Liver (tissue), 7 donors: ENCODE measurements at regions not wholly inside any gene's neighbourhood (a gene's known extent, or its start where the extent isn't known, plus 50 kb on each side); places are given as distances from the start of the nearest gene placed in this dataset.

Source experiments
- DNase-seq: peaks from one replicate; pipeline ENCODE4 v3.0.0-alpha.2; 2017; ENCODE audit warnings: low spot score
- H3K27ac ChIP-seq, 2 donors: one replicate each; pipeline ENCODE4 v1.7.0; 2013; ENCODE audit warnings: inconsistent platforms in 2 of 2, low read length in 2 of 2, control low read depth in 1 of 2, low read depth in 1 of 2, mild to moderate bottlenecking in 1 of 2
- H3K27me3 ChIP-seq, 4 donors: one replicate each; pipeline versions ENCODE4 v1.6.1 to v1.7.0; 2013; ENCODE audit warnings: low read length in 3 of 4, inconsistent platforms in 1 of 4, mild to moderate bottlenecking in 1 of 4, moderate library complexity in 1 of 4; ENCODE audit not compliant: control insufficient read depth in 4 of 4, insufficient read depth in 4 of 4
- H3K36me3 ChIP-seq, 4 donors: one replicate each; pipeline versions ENCODE4 v1.6.1 to v1.7.0; 2013; ENCODE audit warnings: low read length in 3 of 4, mild to moderate bottlenecking in 3 of 4, low read depth in 1 of 4, moderate library complexity in 1 of 4; ENCODE audit not compliant: control insufficient read depth in 4 of 4, insufficient read depth in 3 of 4
- H3K4me1 ChIP-seq, 4 donors: one replicate each; pipeline versions ENCODE4 v1.6.1 to v1.7.0; 2013; ENCODE audit warnings: low read length in 3 of 4, mild to moderate bottlenecking in 3 of 4, moderate library complexity in 1 of 4; ENCODE audit not compliant: control insufficient read depth in 4 of 4, insufficient read depth in 4 of 4
- H3K4me3 ChIP-seq, 3 donors: one replicate each; pipeline versions ENCODE4 v1.6.1 to v1.7.0; 2013; ENCODE audit warnings: low read length in 3 of 3, control low read depth in 1 of 3, low read depth in 1 of 3, mild to moderate bottlenecking in 1 of 3
- H3K9ac ChIP-seq, 2 donors: one replicate each; pipeline ENCODE4 v1.7.0; 2013; ENCODE audit warnings: low read length in 2 of 2, mild to moderate bottlenecking in 2 of 2, moderate library complexity in 2 of 2, control low read depth in 1 of 2, low read depth in 1 of 2
- H3K9me3 ChIP-seq, 4 donors: one replicate each; pipeline versions ENCODE4 v1.6.1 to v1.7.0; 2013; ENCODE audit warnings: low read length in 3 of 4; ENCODE audit not compliant: control insufficient read depth in 4 of 4
- FOXA1 ChIP-seq: IDR thresholded peaks from 2 replicates; pipeline ENCODE4 v1.6.1; 2016; ENCODE audit warnings: antibody characterized with exemption
- FOXA2 ChIP-seq: IDR thresholded peaks from 2 replicates; pipeline ENCODE4 v1.6.1; 2016; ENCODE audit warnings: antibody characterized with exemption
- GABPA ChIP-seq, 2 donors: IDR thresholded peaks in 1 of 2; conservative IDR thresholded peaks in 1 of 2; 2 replicates each; pipeline ENCODE4 v1.6.1; 2016; ENCODE audit warnings: antibody characterized with exemption in 2 of 2, mild to moderate bottlenecking in 1 of 2, moderate library complexity in 1 of 2
- HNF4A ChIP-seq, 2 donors: conservative IDR thresholded peaks; 2 replicates each; pipeline ENCODE4 v1.6.1; 2016; ENCODE audit warnings: antibody characterized with exemption in 2 of 2, mild to moderate bottlenecking in 2 of 2
- HNF4G ChIP-seq: IDR thresholded peaks from 2 replicates; pipeline ENCODE4 v1.6.1; 2016; ENCODE audit warnings: antibody characterized with exemption
- NR2F2 ChIP-seq: IDR thresholded peaks from 2 replicates; pipeline ENCODE4 v1.6.1; 2016; ENCODE audit warnings: antibody characterized with exemption
- RAD21 ChIP-seq, 2 donors: IDR thresholded peaks; 2 replicates each; pipeline ENCODE4 v1.6.1; 2016; ENCODE audit warnings: antibody characterized with exemption in 2 of 2, mild to moderate bottlenecking in 2 of 2
- RXRA ChIP-seq, 2 donors: IDR thresholded peaks; 2 replicates each; pipeline ENCODE4 v1.6.1; 2017 to 2018; ENCODE audit warnings: antibody characterized with exemption in 2 of 2, mild to moderate bottlenecking in 1 of 2
- SP1 ChIP-seq: IDR thresholded peaks from 2 replicates; pipeline ENCODE4 v1.6.1; 2018; ENCODE audit warnings: antibody characterized with exemption, mild to moderate bottlenecking
- TAF1 ChIP-seq: conservative IDR thresholded peaks from 2 replicates; pipeline ENCODE4 v1.6.1; 2016; ENCODE audit warnings: antibody characterized with exemption, mild to moderate bottlenecking
- YY1 ChIP-seq: IDR thresholded peaks from 2 replicates; pipeline ENCODE4 v1.6.1; 2016; ENCODE audit warnings: antibody characterized with exemption, mild to moderate bottlenecking
- WGBS: extraction: QIAGEN DNeasy Blood & Tissue Kit; methylation state at CpG from one replicate; pipeline ENCODE4 v1.1.7; 2013; 5-methylcytosine and 5-hydroxymethylcytosine counted together
- TF ChIP-seq, protein P1 (sequence below): IDR thresholded peaks from 2 replicates; pipeline ENCODE4 v1.6.1; 2016; ENCODE audit warnings: antibody characterized with exemption
- donor health status: healthy.
- donor health status: healthy.
- donor health status: healthy.
- donor health status: healthy.

DNA sequence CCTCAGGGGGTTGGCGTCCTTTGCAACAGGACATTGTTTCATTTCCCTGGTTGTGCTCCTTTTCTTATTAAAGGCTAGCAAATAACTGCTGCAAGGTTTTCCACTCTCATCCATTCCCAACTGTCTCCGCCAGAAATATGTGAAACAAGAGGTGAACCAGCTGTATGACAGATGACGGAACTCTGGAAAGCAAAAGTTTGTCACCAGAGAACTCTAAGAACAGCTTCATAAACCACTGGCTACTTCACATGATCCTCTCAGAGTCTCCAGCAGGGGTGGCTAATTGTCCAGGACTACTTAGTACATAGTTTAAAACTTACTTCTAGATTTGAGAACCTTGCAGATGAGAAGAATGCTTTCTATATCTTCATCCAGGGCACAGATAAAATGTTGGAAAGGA lies 195.9 kb upstream of the RAD23B start:
- Histone ChIP-seq H3K4me1 (no peaks in the 10 kb centered on the region), H3K4me3 (no peak overlapping the region), H3K9me3 (no peaks in the 10 kb centered on the region), H3K9ac (no peak overlapping the region), H3K27ac (no peak overlapping the region), H3K27me3 (no peaks in the 10 kb centered on the region), H3K36me3 (no peaks in the 10 kb centered on the region)
- no peak for DNase-seq
- 85% methylated on average over 3 of the region's 3 CpGs for WGBS
- TF ChIP-seq GABPA (IDR thresholded peaks at IDR 0.05 in 1 of 2, conservative IDR thresholded peaks at IDR 0.05 in 1 of 2): no peak
- TF ChIP-seq HNF4A (conservative IDR thresholded peaks at IDR 0.05): no peak
- no peak for TF ChIP-seq SP1
- TF ChIP-seq, protein P1, sequence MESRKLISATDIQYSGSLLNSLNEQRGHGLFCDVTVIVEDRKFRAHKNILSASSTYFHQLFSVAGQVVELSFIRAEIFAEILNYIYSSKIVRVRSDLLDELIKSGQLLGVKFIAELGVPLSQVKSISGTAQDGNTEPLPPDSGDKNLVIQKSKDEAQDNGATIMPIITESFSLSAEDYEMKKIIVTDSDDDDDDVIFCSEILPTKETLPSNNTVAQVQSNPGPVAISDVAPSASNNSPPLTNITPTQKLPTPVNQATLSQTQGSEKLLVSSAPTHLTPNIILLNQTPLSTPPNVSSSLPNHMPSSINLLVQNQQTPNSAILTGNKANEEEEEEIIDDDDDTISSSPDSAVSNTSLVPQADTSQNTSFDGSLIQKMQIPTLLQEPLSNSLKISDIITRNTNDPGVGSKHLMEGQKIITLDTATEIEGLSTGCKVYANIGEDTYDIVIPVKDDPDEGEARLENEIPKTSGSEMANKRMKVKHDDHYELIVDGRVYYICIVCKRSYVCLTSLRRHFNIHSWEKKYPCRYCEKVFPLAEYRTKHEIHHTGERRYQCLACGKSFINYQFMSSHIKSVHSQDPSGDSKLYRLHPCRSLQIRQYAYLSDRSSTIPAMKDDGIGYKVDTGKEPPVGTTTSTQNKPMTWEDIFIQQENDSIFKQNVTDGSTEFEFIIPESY: no peak
- no peak for TF ChIP-seq HNF4G
- no peak for TF ChIP-seq RXRA (IDR thresholded peaks at IDR 0.05)
- TF ChIP-seq FOXA2: no peak

DNA sequence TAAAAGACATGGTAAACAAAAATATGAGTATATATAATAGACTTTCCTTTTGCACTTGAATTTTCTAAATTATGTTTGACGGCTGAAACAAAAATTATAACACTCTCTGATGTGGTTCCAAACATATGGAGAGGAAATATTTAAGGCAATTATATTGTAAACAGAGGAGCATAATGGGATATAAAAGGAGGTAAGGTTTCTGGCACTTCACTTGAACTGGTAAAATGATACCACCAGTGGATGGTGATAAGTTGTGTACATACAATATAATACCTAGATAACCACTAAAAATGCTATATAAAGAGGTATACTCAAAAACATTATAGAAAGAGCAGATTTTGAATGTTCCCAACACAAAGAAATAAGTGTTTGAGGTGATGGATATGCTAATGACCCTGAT lies 192.9 kb upstream of the RAD23B start:
- H3K9me3 ChIP-seq: no peaks in the 10 kb centered on the region

DNA sequence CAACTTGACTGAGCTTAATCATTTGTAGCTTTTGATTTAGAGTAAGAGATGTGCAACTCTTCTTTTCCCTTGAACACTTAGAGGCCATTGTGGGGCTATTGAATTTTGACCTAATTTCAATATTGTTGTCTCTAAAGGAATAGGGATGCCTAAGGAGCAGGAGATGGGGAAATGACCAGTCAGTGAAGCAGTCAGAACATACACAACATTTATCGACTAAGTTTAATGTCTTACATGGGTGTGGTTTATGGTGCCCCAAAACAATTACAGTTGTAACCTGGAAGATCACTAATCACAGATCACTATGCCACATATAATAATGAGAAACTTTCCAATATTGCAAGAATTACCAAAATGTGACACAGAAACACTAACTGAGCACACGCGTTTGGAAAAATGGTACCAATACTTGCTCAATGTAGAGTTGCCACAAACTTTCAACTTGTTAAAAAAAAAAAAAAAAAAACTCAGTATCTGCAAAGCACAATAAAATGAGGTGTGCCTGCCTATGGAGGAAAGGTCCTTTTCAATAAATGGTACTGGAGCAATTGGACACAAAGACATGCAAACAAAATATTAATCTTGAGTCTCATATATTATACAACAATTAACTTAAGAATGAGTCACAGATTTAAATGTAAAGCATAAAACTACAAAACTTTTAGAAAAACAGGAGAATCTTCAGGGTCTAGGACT lies 189.6 kb upstream of the RAD23B start:
- Histone ChIP-seq H3K9ac (no peak overlapping the region), H3K4me3 (no peak overlapping the region), H3K36me3 (no peaks in the 10 kb centered on the region), H3K27ac (no peak overlapping the region), H3K27me3 (no peaks in the 10 kb centered on the region), H3K4me1 (no peaks in the 10 kb centered on the region), H3K9me3 (no peaks in the 10 kb centered on the region)
- DNase-seq: no peak
- no peak for TF ChIP-seq HNF4A (conservative IDR thresholded peaks at IDR 0.05)
- TF ChIP-seq, protein P1: no peak
- 90% methylated on average over 3 of the region's 3 CpGs for WGBS

More for the DNA sequence above, 192.9 kb upstream of the RAD23B start:
- whole genome bisulfite sequencing: 82% methylated on average over 1 of the region's 1 CpG
- TF ChIP-seq FOXA1 (no peak), YY1 (no peak), RAD21 (IDR thresholded peaks at IDR 0.05) (no peak), NR2F2 (no peak), TAF1 (no peak), HNF4A (conservative IDR thresholded peaks at IDR 0.05) (no peak), HNF4G (no peak), FOXA2 (no peak), RXRA (IDR thresholded peaks at IDR 0.05) (no peak)
- TF ChIP-seq, protein P1: no peak
- Histone ChIP-seq H3K4me3 (no peak overlapping the region), H3K27ac (no peak overlapping the region), H3K27me3 (no peaks in the 10 kb centered on the region), H3K9ac (no peak overlapping the region), H3K4me1 (no peaks in the 10 kb centered on the region), H3K36me3 (no peaks in the 10 kb centered on the region)
- no peak for DNase-seq
